K562 (cell line): ENCODE measurements at regions not wholly inside any gene's neighbourhood (a gene's known extent, or its start where the extent isn't known, plus 50 kb on each side); places are given as distances from the start of the nearest gene placed in this dataset.

Source experiments
- ATAC-seq: fragments of 200-7000 bp; cut with Tn5 transposase; 3 replicates; pipeline ENCODE4 v1.9.1; 2020; ENCODE audit warnings: moderate library complexity
- BruUV-seq: library from RNA; stranded (reverse); fragments of 400-500 nt; replicated peaks from 2 replicates; lab custom pipeline; 2021; lab: Mats Ljungman, UMichigan
- CTCF ChIA-PET: fragments of 300-600 bp; formaldehyde crosslinking; extraction: SDS; loops from one replicate; lab custom pipeline; 2021; ENCODE audit warnings: low intra/inter-chr PET ratio; lab: Yijun Ruan, JAX
- POLR2A ChIA-PET: fragments of 300-600, 350-650 bp; sonication (Branson Sonifier 250); formaldehyde crosslinking; extraction: SDS; loops from one replicate; lab custom pipeline; 2021; ENCODE audit warnings: antibody characterized with exemption, inconsistent platforms; lab: Yijun Ruan, JAX
- DNase-seq, 4 experiments: peaks; one replicate each; pipeline versions ENCODE4 v3.0.0 to v3.0.0-alpha.2; 2011 to 2018; ENCODE audit warnings: low spot score in 3 of 4, mixed read lengths in 3 of 4; ENCODE audit errors: extremely low read depth in 1 of 4
- FAIRE-seq: peaks from 2 replicates; lab custom pipeline; 2011; peaks lifted over from hg19 to GRCh38; lab: Jason Lieb, UNC
- H2AFZ ChIP-seq: 2 replicates; pipeline ENCODE4 v1.6.0; 2011; ENCODE audit warnings: low read depth, low read length, control low read depth, inconsistent platforms
- H3K27ac ChIP-seq: fragments of 200-600 bp; 3 replicates; pipeline ENCODE4 v1.8.0; 2011; ENCODE audit warnings: low read depth, mild to moderate bottlenecking, control low read depth, inconsistent platforms, low read length, moderate library complexity, mixed read lengths; ENCODE audit errors: extremely low read depth
- H3K27me3 ChIP-seq, 2 experiments: fragments of 300-600 bp in 1 of 2; 2 replicates in 1 of 2; 3 replicates in 1 of 2; pipeline versions ENCODE4 v1.6.0 to v1.8.0; 2011; ENCODE audit warnings: inconsistent platforms in 2 of 2, low read length in 2 of 2, mild to moderate bottlenecking in 1 of 2, mixed read lengths in 1 of 2, moderate library complexity in 1 of 2; ENCODE audit not compliant: control insufficient read depth in 2 of 2, insufficient read depth in 2 of 2
- H3K36me3 ChIP-seq: fragments of 300-600 bp; 3 replicates; pipeline ENCODE4 v1.8.0; 2011; ENCODE audit warnings: mild to moderate bottlenecking, low read length, inconsistent platforms; ENCODE audit not compliant: control insufficient read depth, insufficient read depth
- H3K4me1 ChIP-seq, 2 experiments: fragments of 200-600 bp in 1 of 2; replicated peaks in 1 of 2; 2 replicates in 1 of 2; 3 replicates in 1 of 2; pipeline versions ENCODE4 v1.5.1 to v1.8.0; 2011; ENCODE audit warnings: inconsistent platforms in 2 of 2, low read length in 2 of 2, mild to moderate bottlenecking in 1 of 2, mixed read lengths in 1 of 2, moderate library complexity in 1 of 2; ENCODE audit not compliant: control insufficient read depth in 2 of 2, insufficient read depth in 2 of 2
- H3K4me2 ChIP-seq: 2 replicates; pipeline ENCODE4 v1.6.1; 2011; ENCODE audit warnings: low read length, control low read depth, inconsistent platforms, mixed read lengths; ENCODE audit not compliant: insufficient read depth
- H3K4me3 ChIP-seq: fragments of 200-600 bp; sonication (generic), shearing (Covaris generic); 2 replicates; pipeline ENCODE4 v1.5.1; 2016; ENCODE audit warnings: control low read depth, inconsistent platforms
- H3K79me2 ChIP-seq: fragments of 200-600 bp; 3 replicates; pipeline ENCODE4 v1.8.0; 2011; ENCODE audit warnings: low read length, inconsistent platforms; ENCODE audit not compliant: control insufficient read depth, insufficient read depth
- H3K9ac ChIP-seq, 2 experiments: 2 replicates each; pipeline versions ENCODE4 v1.6.0 to v1.6.1; 2011; ENCODE audit warnings: low read depth in 2 of 2, low read length in 2 of 2, control low read depth in 1 of 2, inconsistent platforms in 1 of 2, mild to moderate bottlenecking in 1 of 2, mixed read lengths in 1 of 2; ENCODE audit not compliant: insufficient read depth in 1 of 2
- H3K9me1 ChIP-seq: one replicate; pipeline ENCODE4 v1.6.0; 2011; ENCODE audit warnings: inconsistent platforms, mild to moderate bottlenecking, low read length, moderate library complexity; ENCODE audit not compliant: control insufficient read depth, insufficient read depth
- H3K9me3 ChIP-seq: replicated peaks from 2 replicates; pipeline ENCODE4 v1.5.1; 2011; ENCODE audit warnings: low read depth, low read length, inconsistent platforms; ENCODE audit not compliant: control insufficient read depth, insufficient read depth
- H4K20me1 ChIP-seq: replicated peaks from 2 replicates; pipeline ENCODE4 v1.6.1; 2011; ENCODE audit warnings: low read length, inconsistent platforms, mixed read lengths; ENCODE audit not compliant: control insufficient read depth, insufficient read depth
- BRD9 ChIP-seq: fragments of 450-650 bp; IDR thresholded peaks from 2 replicates; pipeline ENCODE4 v1.6.1; 2018; ENCODE audit warnings: low read depth; ENCODE audit not compliant: partially characterized antibody
- CBX2 ChIP-seq: fragments of 200-600 bp; sonication (generic); IDR thresholded peaks from one replicate; pipeline ENCODE4 v1.6.1; 2012; ENCODE audit warnings: mild to moderate bottlenecking, low read length, inconsistent platforms; ENCODE audit not compliant: insufficient read depth, poor library complexity, severe bottlenecking
- GMEB1 ChIP-seq: fragments of 250-450 bp; sonication (Bioruptor Pico); IDR thresholded peaks from 2 replicates; pipeline ENCODE4 v1.4.0; 2020; ENCODE audit warnings: mild to moderate bottlenecking
- MAFF ChIP-seq: IDR thresholded peaks from 2 replicates; pipeline ENCODE4 v1.6.1; 2012; ENCODE audit warnings: low read length, improper control_type of control experiment
- NELFE ChIP-seq: IDR thresholded peaks from 2 replicates; pipeline ENCODE4 v1.6.1; 2011; ENCODE audit warnings: mild to moderate bottlenecking; ENCODE audit not compliant: insufficient read depth, insufficient read length
- NR4A1 ChIP-seq, 2 experiments: fragments of 250-450 bp in 1 of 2; fragments of 450-650 bp in 1 of 2; sonication (Bioruptor Pico) in 1 of 2; IDR thresholded peaks; 2 replicates each; pipeline versions ENCODE4 v1.4.0 to v1.6.1; 2016 to 2020; ENCODE audit warnings: mild to moderate bottlenecking in 2 of 2, missing compliant biosample characterization in 1 of 2, missing genetic modification characterization in 1 of 2, moderate library complexity in 1 of 2
- RAD51 ChIP-seq: fragments of 450-650 bp; IDR thresholded peaks from 2 replicates; pipeline ENCODE4 v1.7.1; 2016; ENCODE audit warnings: low read depth, mild to moderate bottlenecking, borderline replicate concordance
- WGBS: fragments of 100-300 bp; shearing (Covaris generic); methylation state at CpG from one replicate; pipeline ENCODE4 v1.1.6; 2016; ENCODE audit warnings: low coverage, mixed read lengths; ENCODE audit not compliant: insufficient coverage; ENCODE audit errors: missing lambda C conversion rate; 5-methylcytosine and 5-hydroxymethylcytosine counted together
- in situ Hi-C: fragments of 300-500 bp; cut with MboI; formaldehyde crosslinking; loops from 4 replicates; pipeline ENCODE4 v1.15.0; 2018; ENCODE audit warnings: inconsistent platforms, mixed read lengths
- intact Hi-C: fragments of 100-400 bp; cut with micrococcal nuclease; formaldehyde crosslinking; loops from 2 replicates; pipeline ENCODE4 v1.14.2; 2022
- TF ChIP-seq, protein P1 (sequence below): sonication (generic); formaldehyde crosslinking; IDR thresholded peaks from 2 replicates; pipeline ENCODE4 v1.8.1; 2023; ENCODE audit warnings: mild to moderate bottlenecking, missing genetic modification reagents
- TF ChIP-seq, protein P2 (sequence below): fragments of 450-650 bp; conservative IDR thresholded peaks from 2 replicates; pipeline ENCODE4 v1.6.1; 2016; ENCODE audit warnings: missing genetic modification characterization, low read depth, mild to moderate bottlenecking, missing compliant biosample characterization, moderate library complexity
- TF ChIP-seq, protein P3 (sequence below): fragments of 450-650 bp; IDR thresholded peaks from 2 replicates; pipeline ENCODE4 v1.6.1; 2016; ENCODE audit warnings: antibody characterized with exemption
- TF ChIP-seq, protein P4 (sequence below): fragments of 250-450 bp; sonication (Bioruptor Pico); IDR thresholded peaks from 2 replicates; pipeline ENCODE4 v1.5.0; 2022; ENCODE audit warnings: mild to moderate bottlenecking

- CTCF ChIA-PET, result interaction anchor here (0.6 kb wide), 1 partner anchor 40 kb away, joined by 4 read pairs; no protein-coding TSS in a partner anchor
- no peaks in the 10 kb centered on the region for H3K9me1 ChIP-seq
- no peak for ATAC-seq
- in situ Hi-C loops, result no loop called here
- FAIRE-seq, result no peak
- no peak overlapping the region for H3K27ac ChIP-seq
- POLR2A ChIA-PET, result interaction anchor here (0.7 kb wide), 1 partner anchor 28 kb away, joined by 3 read pairs; no protein-coding TSS in a partner anchor
- no peak for DNase-seq
- no peak overlapping the region for H3K4me3 ChIP-seq
- no peak overlapping the region for H3K4me2 ChIP-seq
- H3K36me3 ChIP-seq, result no peaks in the 10 kb centered on the region
- H3K9me3 ChIP-seq, result no peaks in the 10 kb centered on the region
- no peak overlapping the region for H2AFZ ChIP-seq
- no peaks in the 10 kb centered on the region for H3K79me2 ChIP-seq
- no peaks in the 10 kb centered on the region for H4K20me1 ChIP-seq
- no peak overlapping the region for H3K9ac ChIP-seq
- no TSS peak for BruUV-seq
- H3K4me1 ChIP-seq, result no peaks in the 10 kb centered on the region
- intact Hi-C loops, result no loop called here
- WGBS, result 2% methylated on average over 13 of the region's 13 CpGs
- no peaks in the 10 kb centered on the region; a peak in 1 of 5 replicates for H3K27me3 ChIP-seq
- TF ChIP-seq, protein P1, sequence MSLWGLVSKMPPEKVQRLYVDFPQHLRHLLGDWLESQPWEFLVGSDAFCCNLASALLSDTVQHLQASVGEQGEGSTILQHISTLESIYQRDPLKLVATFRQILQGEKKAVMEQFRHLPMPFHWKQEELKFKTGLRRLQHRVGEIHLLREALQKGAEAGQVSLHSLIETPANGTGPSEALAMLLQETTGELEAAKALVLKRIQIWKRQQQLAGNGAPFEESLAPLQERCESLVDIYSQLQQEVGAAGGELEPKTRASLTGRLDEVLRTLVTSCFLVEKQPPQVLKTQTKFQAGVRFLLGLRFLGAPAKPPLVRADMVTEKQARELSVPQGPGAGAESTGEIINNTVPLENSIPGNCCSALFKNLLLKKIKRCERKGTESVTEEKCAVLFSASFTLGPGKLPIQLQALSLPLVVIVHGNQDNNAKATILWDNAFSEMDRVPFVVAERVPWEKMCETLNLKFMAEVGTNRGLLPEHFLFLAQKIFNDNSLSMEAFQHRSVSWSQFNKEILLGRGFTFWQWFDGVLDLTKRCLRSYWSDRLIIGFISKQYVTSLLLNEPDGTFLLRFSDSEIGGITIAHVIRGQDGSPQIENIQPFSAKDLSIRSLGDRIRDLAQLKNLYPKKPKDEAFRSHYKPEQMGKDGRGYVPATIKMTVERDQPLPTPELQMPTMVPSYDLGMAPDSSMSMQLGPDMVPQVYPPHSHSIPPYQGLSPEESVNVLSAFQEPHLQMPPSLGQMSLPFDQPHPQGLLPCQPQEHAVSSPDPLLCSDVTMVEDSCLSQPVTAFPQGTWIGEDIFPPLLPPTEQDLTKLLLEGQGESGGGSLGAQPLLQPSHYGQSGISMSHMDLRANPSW, result no peak
- TF ChIP-seq, protein P2, sequence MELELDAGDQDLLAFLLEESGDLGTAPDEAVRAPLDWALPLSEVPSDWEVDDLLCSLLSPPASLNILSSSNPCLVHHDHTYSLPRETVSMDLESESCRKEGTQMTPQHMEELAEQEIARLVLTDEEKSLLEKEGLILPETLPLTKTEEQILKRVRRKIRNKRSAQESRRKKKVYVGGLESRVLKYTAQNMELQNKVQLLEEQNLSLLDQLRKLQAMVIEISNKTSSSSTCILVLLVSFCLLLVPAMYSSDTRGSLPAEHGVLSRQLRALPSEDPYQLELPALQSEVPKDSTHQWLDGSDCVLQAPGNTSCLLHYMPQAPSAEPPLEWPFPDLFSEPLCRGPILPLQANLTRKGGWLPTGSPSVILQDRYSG (tag), result no peak
- TF ChIP-seq CBX2, result no peak
- TF ChIP-seq GMEB1 (CRISPR knock-in tag), result no peak
- TF ChIP-seq BRD9, result no peak
- TF ChIP-seq RAD51, result no peak
- no peak for TF ChIP-seq MAFF
- TF ChIP-seq NELFE, result no peak
- no peak for TF ChIP-seq NR4A1 (CRISPR knock-in tag; IDR thresholded peaks at IDR 0.05)
- TF ChIP-seq NR4A1 (tag; IDR thresholded peaks at IDR 0.05), result no peak
- TF ChIP-seq, protein P3, sequence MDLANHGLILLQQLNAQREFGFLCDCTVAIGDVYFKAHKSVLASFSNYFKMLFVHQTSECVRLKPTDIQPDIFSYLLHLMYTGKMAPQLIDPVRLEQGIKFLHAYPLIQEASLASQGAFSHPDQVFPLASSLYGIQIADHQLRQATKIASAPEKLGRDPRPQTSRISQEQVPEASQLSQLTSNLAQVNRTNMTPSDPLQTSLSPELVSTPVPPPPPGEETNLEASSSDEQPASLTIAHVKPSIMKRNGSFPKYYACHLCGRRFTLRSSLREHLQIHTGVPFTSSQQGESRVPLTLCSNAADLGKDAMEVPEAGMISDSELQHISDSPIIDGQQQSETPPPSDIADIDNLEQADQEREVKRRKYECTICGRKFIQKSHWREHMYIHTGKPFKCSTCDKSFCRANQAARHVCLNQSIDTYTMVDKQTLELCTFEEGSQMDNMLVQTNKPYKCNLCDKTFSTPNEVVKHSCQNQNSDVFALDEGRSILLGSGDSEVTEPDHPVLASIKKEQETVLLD, result no peak
- TF ChIP-seq, protein P4, sequence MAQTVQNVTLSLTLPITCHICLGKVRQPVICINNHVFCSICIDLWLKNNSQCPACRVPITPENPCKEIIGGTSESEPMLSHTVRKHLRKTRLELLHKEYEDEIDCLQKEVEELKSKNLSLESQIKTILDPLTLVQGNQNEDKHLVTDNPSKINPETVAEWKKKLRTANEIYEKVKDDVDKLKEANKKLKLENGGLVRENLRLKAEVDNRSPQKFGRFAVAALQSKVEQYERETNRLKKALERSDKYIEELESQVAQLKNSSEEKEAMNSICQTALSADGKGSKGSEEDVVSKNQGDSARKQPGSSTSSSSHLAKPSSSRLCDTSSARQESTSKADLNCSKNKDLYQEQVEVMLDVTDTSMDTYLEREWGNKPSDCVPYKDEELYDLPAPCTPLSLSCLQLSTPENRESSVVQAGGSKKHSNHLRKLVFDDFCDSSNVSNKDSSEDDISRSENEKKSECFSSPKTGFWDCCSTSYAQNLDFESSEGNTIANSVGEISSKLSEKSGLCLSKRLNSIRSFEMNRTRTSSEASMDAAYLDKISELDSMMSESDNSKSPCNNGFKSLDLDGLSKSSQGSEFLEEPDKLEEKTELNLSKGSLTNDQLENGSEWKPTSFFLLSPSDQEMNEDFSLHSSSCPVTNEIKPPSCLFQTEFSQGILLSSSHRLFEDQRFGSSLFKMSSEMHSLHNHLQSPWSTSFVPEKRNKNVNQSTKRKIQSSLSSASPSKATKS, result no peak
These were observed 253.3 kb downstream of the SOX9 start for GRCh38 chr17:72373910-72374741.
